Activated CD8-positive, alpha-beta memory T cell treated with anti-CD3 and anti-CD28 coated beads, Interleukin-2, amount 10 ng/mL, durations not matched to agents 7 days and 5 days (primary cell): ENCODE measurements at regions not wholly inside any gene's neighbourhood (a gene's known extent, or its start where the extent isn't known, plus 50 kb on each side); places are given as distances from the start of the nearest gene placed in this dataset.

Experiments
- ATAC-seq: fragments of 150-1000 bp; cut with Tn5 transposase; one replicate; pipeline ENCODE4 v1.10.0; 2021; ENCODE audit warnings: moderate library complexity
- CTCF ChIA-PET: fragments of 350-600 bp; sonication (Branson Sonifier 250); formaldehyde crosslinking; loops from one replicate; lab custom pipeline; 2021; ENCODE audit warnings: antibody characterized with exemption; lab: Charles Lee
- DNase-seq: peaks from one replicate; pipeline ENCODE4 v3.0.0-alpha.2; 2020
- H3K27ac Mint-ChIP-seq: one replicate; pipeline ENCODE4 v1.8.0; 2021; ENCODE audit warnings: mild to moderate bottlenecking, mixed read lengths
- H3K27me3 Mint-ChIP-seq: one replicate; pipeline ENCODE4 v1.8.0; 2021; ENCODE audit warnings: mixed read lengths
- H3K36me3 Mint-ChIP-seq: one replicate; pipeline ENCODE4 v1.8.0; 2021; ENCODE audit warnings: mild to moderate bottlenecking, mixed read lengths
- H3K4me1 Mint-ChIP-seq: one replicate; pipeline ENCODE4 v1.8.0; 2021; ENCODE audit warnings: mixed read lengths
- H3K4me3 Mint-ChIP-seq: one replicate; pipeline ENCODE4 v1.8.0; 2021; ENCODE audit warnings: mild to moderate bottlenecking, moderate library complexity, mixed read lengths
- H3K9me3 Mint-ChIP-seq: one replicate; pipeline ENCODE4 v1.8.0; 2022; ENCODE audit warnings: low read depth, mixed read lengths

GRCh38 chr9:134550584-134550983, 91.0 kb upstream of the COL5A1 start:
- H3K36me3 Mint-ChIP-seq = no peaks in the 10 kb centered on the region
- CTCF ChIA-PET = no interaction called here
- H3K27me3 Mint-ChIP-seq = peaks cover 8% of the 10 kb centered on the region
- H3K4me1 Mint-ChIP-seq = no peaks in the 10 kb centered on the region
- no peak for ATAC-seq
- H3K9me3 Mint-ChIP-seq = no peaks in the 10 kb centered on the region
- no peak overlapping the region for H3K4me3 Mint-ChIP-seq
- H3K27ac Mint-ChIP-seq = no peak overlapping the region
- no peak for DNase-seq

- Mint-ChIP-seq H3K27me3 (peaks cover 8% of the 10 kb centered on the region), H3K36me3 (no peaks in the 10 kb centered on the region), H3K27ac (no peak overlapping the region), H3K4me3 (no peak overlapping the region), H3K4me1 (no peaks in the 10 kb centered on the region), H3K9me3 (no peaks in the 10 kb centered on the region)
- CTCF ChIA-PET = no interaction called here
- no peak for DNase-seq
- ATAC-seq = no peak
Observed at GRCh38 chr9:134551176-134551575, 90.4 kb upstream of the COL5A1 start.

GRCh38 chr9:134551644-134552348, 89.8 kb upstream of the COL5A1 start:
- Mint-ChIP-seq H3K4me3 (no peak overlapping the region), H3K4me1 (no peaks in the 10 kb centered on the region), H3K9me3 (no peaks in the 10 kb centered on the region), H3K27ac (no peak overlapping the region), H3K27me3 (peaks cover 8% of the 10 kb centered on the region), H3K36me3 (no peaks in the 10 kb centered on the region)
- ATAC-seq = no peak
- no peak for DNase-seq
- CTCF ChIA-PET = no interaction called here

- CTCF ChIA-PET = no interaction called here
- no peaks in the 10 kb centered on the region for H3K9me3 Mint-ChIP-seq
- no peaks in the 10 kb centered on the region for H3K36me3 Mint-ChIP-seq
- no peak overlapping the region for H3K27ac Mint-ChIP-seq
- DNase-seq = no peak
- H3K4me1 Mint-ChIP-seq = no peaks in the 10 kb centered on the region
- no peak overlapping the region for H3K4me3 Mint-ChIP-seq
- peaks cover 8% of the 10 kb centered on the region for H3K27me3 Mint-ChIP-seq
- no peak for ATAC-seq
Observed at GRCh38 chr9:134552349-134552990, 89.1 kb upstream of the COL5A1 start.

- Mint-ChIP-seq H3K27ac (no peak overlapping the region), H3K27me3 (peaks cover 8% of the 10 kb centered on the region), H3K9me3 (no peaks in the 10 kb centered on the region), H3K4me3 (no peak overlapping the region), H3K4me1 (no peaks in the 10 kb centered on the region), H3K36me3 (no peaks in the 10 kb centered on the region)
- ATAC-seq = no peak
- DNase-seq = no peak
- CTCF ChIA-PET = no interaction called here
Observed at GRCh38 chr9:134553061-134553891, 88.3 kb upstream of the COL5A1 start.

GRCh38 chr9:134553996-134554372, 87.6 kb upstream of the COL5A1 start:
- Mint-ChIP-seq H3K9me3 (no peaks in the 10 kb centered on the region), H3K27ac (no peak overlapping the region), H3K27me3 (peaks cover 8% of the 10 kb centered on the region), H3K4me1 (peaks cover 1% of the 10 kb centered on the region), H3K4me3 (no peak overlapping the region), H3K36me3 (no peaks in the 10 kb centered on the region)
- DNase-seq (no peak), ATAC-seq (no peak)
- CTCF ChIA-PET = no interaction called here

GRCh38 chr9:134554373-134555093, 87.1 kb upstream of the COL5A1 start:
- Mint-ChIP-seq H3K4me3 (no peak overlapping the region), H3K27ac (no peak overlapping the region), H3K4me1 (peaks cover 2% of the 10 kb centered on the region), H3K36me3 (no peaks in the 10 kb centered on the region), H3K27me3 (peaks cover 8% of the 10 kb centered on the region), H3K9me3 (no peaks in the 10 kb centered on the region)
- CTCF ChIA-PET = no interaction called here
- no peak for DNase-seq
- no peak for ATAC-seq

GRCh38 chr9:134555094-134555650, 86.4 kb upstream of the COL5A1 start:
- Mint-ChIP-seq H3K36me3 (no peaks in the 10 kb centered on the region), H3K27ac (no peak overlapping the region), H3K27me3 (peaks cover 8% of the 10 kb centered on the region), H3K4me3 (no peak overlapping the region), H3K4me1 (peaks cover 2% of the 10 kb centered on the region), H3K9me3 (no peaks in the 10 kb centered on the region)
- DNase-seq (no peak), ATAC-seq (no peak)
- CTCF ChIA-PET = no interaction called here

GRCh38 chr9:134556531-134557068, 85.0 kb upstream of the COL5A1 start:
- H3K36me3 Mint-ChIP-seq = no peaks in the 10 kb centered on the region
- peaks cover 5% of the 10 kb centered on the region for H3K4me1 Mint-ChIP-seq
- DNase-seq = no peak
- no peak for ATAC-seq
- H3K27me3 Mint-ChIP-seq = peaks cover 7% of the 10 kb centered on the region
- no peak overlapping the region for H3K4me3 Mint-ChIP-seq
- CTCF ChIA-PET = no interaction called here
- H3K9me3 Mint-ChIP-seq = no peaks in the 10 kb centered on the region
- no peak overlapping the region for H3K27ac Mint-ChIP-seq

GRCh38 chr9:134557331-134557730, 84.3 kb upstream of the COL5A1 start:
- no peak for ATAC-seq
- Mint-ChIP-seq H3K27me3 (peaks cover 2% of the 10 kb centered on the region), H3K27ac (no peak overlapping the region), H3K4me1 (peaks cover 5% of the 10 kb centered on the region), H3K4me3 (no peak overlapping the region), H3K36me3 (no peaks in the 10 kb centered on the region), H3K9me3 (no peaks in the 10 kb centered on the region)
- CTCF ChIA-PET = no interaction called here
- no peak for DNase-seq

- Mint-ChIP-seq H3K4me3 (no peak overlapping the region), H3K4me1 (peaks cover 5% of the 10 kb centered on the region), H3K27ac (no peak overlapping the region), H3K27me3 (peaks cover 2% of the 10 kb centered on the region), H3K9me3 (no peaks in the 10 kb centered on the region), H3K36me3 (no peaks in the 10 kb centered on the region)
- ATAC-seq (no peak), DNase-seq (no peak)
- CTCF ChIA-PET = no interaction called here
Observed at GRCh38 chr9:134558124-134558905, 83.3 kb upstream of the COL5A1 start.

- H3K4me3 Mint-ChIP-seq = no peak overlapping the region
- no peaks in the 10 kb centered on the region for H3K9me3 Mint-ChIP-seq
- no peaks in the 10 kb centered on the region for H3K36me3 Mint-ChIP-seq
- peaks cover 2% of the 10 kb centered on the region for H3K27me3 Mint-ChIP-seq
- H3K27ac Mint-ChIP-seq = no peak overlapping the region
- no peak for DNase-seq
- H3K4me1 Mint-ChIP-seq = peaks cover 5% of the 10 kb centered on the region
- CTCF ChIA-PET = no interaction called here
- no peak for ATAC-seq
Observed at GRCh38 chr9:134559013-134559412, 82.6 kb upstream of the COL5A1 start.
